A549 (cell line): ENCODE measurements at regions not wholly inside any gene's neighbourhood (a gene's known extent, or its start where the extent isn't known, plus 50 kb on each side); places are given as distances from the start of the nearest gene placed in this dataset.

Experiments used
- ATAC-seq, 2 experiments: fragments of 200-7000 bp in 1 of 2; fragments of >200 bp in 1 of 2; cut with Nextera tagmentation in 1 of 2; cut with Tn5 transposase in 1 of 2; 3 replicates each; pipeline versions ENCODE4 v1.8.0 to v1.9.1; 2018 to 2020; ENCODE audit warnings: mild to moderate bottlenecking in 1 of 2, moderate library complexity in 1 of 2
- CTCF ChIA-PET: fragments of 300-600 bp; sonication (Branson Sonifier 250); formaldehyde crosslinking; extraction: SDS; loops from one replicate; lab custom pipeline; 2021; ENCODE audit warnings: antibody characterized with exemption, inconsistent platforms; lab: Yijun Ruan, JAX
- POLR2A ChIA-PET: fragments of 350-600 bp; formaldehyde crosslinking; extraction: SDS; loops from one replicate; lab custom pipeline; 2021; ENCODE audit warnings: antibody characterized with exemption, inconsistent platforms; lab: Yijun Ruan, JAX
- DNase-seq, 2 experiments: peaks; one replicate each; pipeline versions ENCODE4 v3.0.0 to v3.0.0-alpha.2; 2011 to 2016; ENCODE audit warnings: low read depth in 1 of 2, low spot score in 1 of 2
- FAIRE-seq: peaks from 2 replicates; lab custom pipeline; 2011; peaks lifted over from hg19 to GRCh38; lab: Jason Lieb, UNC
- H3K27ac ChIP-seq, 2 experiments: fragments of >200 bp; sonication (Bioruptor Twin); formaldehyde crosslinking; 3 replicates each; pipeline ENCODE4 v1.5.1; 2016 to 2017
- H3K4me1 ChIP-seq: fragments of >200 bp; sonication (Bioruptor Twin); formaldehyde crosslinking; 3 replicates; pipeline ENCODE4 v1.6.1; 2016
- H3K4me2 ChIP-seq: fragments of >200 bp; sonication (Bioruptor Twin); formaldehyde crosslinking; 3 replicates; pipeline ENCODE4 v1.6.1; 2016
- H3K4me3 ChIP-seq: fragments of >200 bp; sonication (Bioruptor Twin); formaldehyde crosslinking; 3 replicates; pipeline ENCODE4 v1.5.1; 2016
- H3K9me3 ChIP-seq: fragments of >200 bp; sonication (Bioruptor Twin); formaldehyde crosslinking; 3 replicates; pipeline ENCODE4 v1.6.1; 2016
- BHLHE40 ChIP-seq: IDR thresholded peaks from 2 replicates; pipeline ENCODE4 v1.6.1; 2012; ENCODE audit warnings: low read depth, low read length, inconsistent platforms
- CBX2 ChIP-seq: fragments of 200-600 bp; sonication (generic); IDR thresholded peaks from 2 replicates; pipeline ENCODE4 v1.6.1; 2016; ENCODE audit warnings: low read depth, mild to moderate bottlenecking, borderline replicate concordance
- CTCF ChIP-seq: fragments of >200 bp; sonication (Bioruptor Twin); formaldehyde crosslinking; IDR thresholded peaks from 3 replicates; pipeline ENCODE4 v1.5.1; 2016
- EHF ChIP-seq: fragments of 250-450 bp; sonication (Bioruptor Pico); IDR thresholded peaks from 2 replicates; pipeline ENCODE4 v1.5.0; 2020; ENCODE audit warnings: mild to moderate bottlenecking
- EHMT2 ChIP-seq: fragments of 200-600 bp; sonication (generic); IDR thresholded peaks from 2 replicates; pipeline ENCODE4 v1.6.1; 2016; ENCODE audit warnings: antibody characterized with exemption, low read depth, mild to moderate bottlenecking, moderate library complexity
- ELK1 ChIP-seq: fragments of 150-350 bp; IDR thresholded peaks from 2 replicates; pipeline ENCODE4 v1.6.1; 2014; ENCODE audit warnings: low read depth, mild to moderate bottlenecking, low read length
- HDAC2 ChIP-seq: fragments of 200-600 bp; sonication (generic); IDR thresholded peaks from 2 replicates; pipeline ENCODE4 v1.6.1; 2016
- HEYL ChIP-seq: fragments of 250-450 bp; sonication (Bioruptor Pico); IDR thresholded peaks from 2 replicates; pipeline ENCODE4 v1.8.0; 2021; ENCODE audit warnings: mild to moderate bottlenecking, moderate library complexity
- HOXA7 ChIP-seq: fragments of 250-450 bp; sonication (Bioruptor Pico); IDR thresholded peaks from 2 replicates; pipeline ENCODE4 v1.5.0; 2020; ENCODE audit warnings: mild to moderate bottlenecking, moderate library complexity
- HOXB13 ChIP-seq: fragments of 250-450 bp; sonication (Bioruptor Pico); IDR thresholded peaks from 2 replicates; pipeline ENCODE4 v1.5.0; 2020; ENCODE audit warnings: low read depth, mild to moderate bottlenecking, moderate library complexity
- HOXB5 ChIP-seq: fragments of 250-450 bp; sonication (Bioruptor Pico); IDR thresholded peaks from 2 replicates; pipeline ENCODE4 v1.5.0; 2020; ENCODE audit warnings: mild to moderate bottlenecking, moderate library complexity
- JUNB ChIP-seq: fragments of >200 bp; sonication (Bioruptor Twin); formaldehyde crosslinking; IDR thresholded peaks from 2 replicates; pipeline ENCODE4 v1.6.1; 2016
- MAFK ChIP-seq: fragments of 450-650 bp; IDR thresholded peaks from 2 replicates; pipeline ENCODE4 v1.6.1; 2014; ENCODE audit not compliant: partially characterized antibody
- MAZ ChIP-seq: fragments of 150-350 bp; IDR thresholded peaks from 2 replicates; pipeline ENCODE4 v1.6.1; 2014; ENCODE audit warnings: antibody characterized with exemption, low read depth, low read length, borderline replicate concordance
- MYC ChIP-seq: IDR thresholded peaks from 2 replicates; pipeline ENCODE4 v1.6.1; 2012; ENCODE audit warnings: mild to moderate bottlenecking, inconsistent platforms, low read length, improper control_type of control experiment, borderline replicate concordance
- NFE2L2 ChIP-seq: fragments of 150-350 bp; conservative IDR thresholded peaks from 2 replicates; pipeline ENCODE4 v1.6.1; 2014; ENCODE audit warnings: low read length
- POLR2A ChIP-seq: IDR thresholded peaks from 2 replicates; pipeline ENCODE4 v1.6.1; 2012; ENCODE audit warnings: mild to moderate bottlenecking, low read length
- RARB ChIP-seq: fragments of 250-450 bp; sonication (Bioruptor Pico); IDR thresholded peaks from 2 replicates; pipeline ENCODE4 v1.8.0; 2021; ENCODE audit warnings: mild to moderate bottlenecking, moderate library complexity
- REST ChIP-seq: fragments of 200-600 bp; sonication (generic); IDR thresholded peaks from 2 replicates; pipeline ENCODE4 v1.6.1; 2016; ENCODE audit warnings: antibody characterized with exemption, mild to moderate bottlenecking, moderate library complexity
- RFX5 ChIP-seq: fragments of 450-650 bp; IDR thresholded peaks from 2 replicates; pipeline ENCODE4 v1.7.1; 2014; ENCODE audit warnings: antibody characterized with exemption, mild to moderate bottlenecking, moderate library complexity
- SREBF2 ChIP-seq: fragments of 450-650 bp; IDR thresholded peaks from 2 replicates; pipeline ENCODE4 v1.6.1; 2014; ENCODE audit warnings: mild to moderate bottlenecking, moderate library complexity
- TP53 ChIP-seq: fragments of 250-450 bp; sonication (Bioruptor Pico); IDR thresholded peaks from 2 replicates; pipeline ENCODE4 v1.5.0; 2021; ENCODE audit warnings: mild to moderate bottlenecking, moderate library complexity
- ZNF302 ChIP-seq: fragments of 250-450 bp; sonication (Bioruptor Pico); IDR thresholded peaks from 2 replicates; pipeline ENCODE4 v1.9.0; 2021; ENCODE audit warnings: inconsistent platforms, mild to moderate bottlenecking, moderate library complexity
- WGBS: methylation state at CpG from one replicate; pipeline ENCODE4 v1.1.6; 2017; ENCODE audit errors: missing lambda C conversion rate; 5-methylcytosine and 5-hydroxymethylcytosine counted together
- TF ChIP-seq, protein P1 (sequence below): IDR thresholded peaks from 2 replicates; pipeline ENCODE4 v1.6.1; 2012
- TF ChIP-seq, protein P2 (sequence below): fragments of 250-450 bp; sonication (Bioruptor Pico); IDR thresholded peaks from 2 replicates; pipeline ENCODE4 v1.5.0; 2020; ENCODE audit warnings: low read depth, mild to moderate bottlenecking, moderate library complexity

GRCh38 chr2:228669690-228670089, 488.2 kb upstream of the SPHKAP start:
- no peak overlapping the region for H3K4me2 ChIP-seq
- FAIRE-seq: no peak
- no peaks in the 10 kb centered on the region for H3K4me1 ChIP-seq
- no peak overlapping the region for H3K27ac ChIP-seq
- ChIA-PET POLR2A (no interaction called here), CTCF (interaction anchor here (0.5 to 0.7 kb wide), 2 partner anchors 10 to 16 kb away, joined by 3 to 4 read pairs; no protein-coding TSS in a partner anchor)
- WGBS: 7% methylated on average over 3 of the region's 3 CpGs
- ATAC-seq: no peak
- no peak for DNase-seq
- H3K9me3 ChIP-seq: no peaks in the 10 kb centered on the region
- TF ChIP-seq, protein P1, sequence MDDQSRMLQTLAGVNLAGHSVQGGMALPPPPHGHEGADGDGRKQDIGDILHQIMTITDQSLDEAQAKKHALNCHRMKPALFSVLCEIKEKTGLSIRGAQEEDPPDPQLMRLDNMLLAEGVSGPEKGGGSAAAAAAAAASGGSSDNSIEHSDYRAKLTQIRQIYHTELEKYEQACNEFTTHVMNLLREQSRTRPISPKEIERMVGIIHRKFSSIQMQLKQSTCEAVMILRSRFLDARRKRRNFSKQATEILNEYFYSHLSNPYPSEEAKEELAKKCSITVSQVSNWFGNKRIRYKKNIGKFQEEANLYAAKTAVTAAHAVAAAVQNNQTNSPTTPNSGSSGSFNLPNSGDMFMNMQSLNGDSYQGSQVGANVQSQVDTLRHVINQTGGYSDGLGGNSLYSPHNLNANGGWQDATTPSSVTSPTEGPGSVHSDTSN: no peak
- TF ChIP-seq CTCF: no peak
- no peak for TF ChIP-seq RARB (CRISPR knock-in tag)
- TF ChIP-seq HDAC2: no peak
- no peak for TF ChIP-seq SREBF2
- TF ChIP-seq ZNF302: no peak
- TF ChIP-seq MAFK: no peak
- no peak for TF ChIP-seq HOXA7 (CRISPR knock-in tag)
- no peak for TF ChIP-seq MAZ
- no peak for TF ChIP-seq BHLHE40
- TF ChIP-seq EHF (CRISPR knock-in tag): no peak
- TF ChIP-seq ELK1: no peak
- TF ChIP-seq, protein P2, sequence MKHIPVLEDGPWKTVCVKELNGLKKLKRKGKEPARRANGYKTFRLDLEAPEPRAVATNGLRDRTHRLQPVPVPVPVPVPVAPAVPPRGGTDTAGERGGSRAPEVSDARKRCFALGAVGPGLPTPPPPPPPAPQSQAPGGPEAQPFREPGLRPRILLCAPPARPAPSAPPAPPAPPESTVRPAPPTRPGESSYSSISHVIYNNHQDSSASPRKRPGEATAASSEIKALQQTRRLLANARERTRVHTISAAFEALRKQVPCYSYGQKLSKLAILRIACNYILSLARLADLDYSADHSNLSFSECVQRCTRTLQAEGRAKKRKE (CRISPR knock-in tag): no peak
- TF ChIP-seq EHMT2: no peak
- H3K4me3 ChIP-seq: no peak overlapping the region

DNA sequence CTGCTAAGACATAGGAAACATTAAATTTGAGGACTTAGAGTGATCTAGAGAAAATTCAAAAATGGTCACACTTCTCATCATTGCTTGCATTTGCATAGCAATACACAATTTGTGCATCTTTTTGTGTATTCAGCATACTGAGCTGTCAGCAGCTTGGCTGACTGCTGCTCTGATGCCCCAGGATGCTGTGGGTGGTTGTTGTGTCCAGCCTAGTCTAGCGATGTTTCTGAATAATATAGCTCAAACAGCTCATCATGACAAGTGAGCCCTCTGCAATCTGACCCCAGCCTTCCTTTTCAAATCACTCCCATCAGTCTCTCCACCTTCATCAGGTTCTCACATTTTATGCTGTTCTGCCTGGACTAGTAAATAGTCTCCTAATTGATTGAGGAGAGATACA, 483.7 kb upstream of the SPHKAP start:
- ChIA-PET CTCF (interaction anchor here (1.7 kb wide), 1 partner anchor 16 kb away, joined by 5 read pairs; no protein-coding TSS in a partner anchor), POLR2A (no interaction called here)
- H3K4me1 ChIP-seq: no peaks in the 10 kb centered on the region
- DNase-seq: no peak
- no peak for ATAC-seq
- 25% methylated on average over 1 of the region's 1 CpG for WGBS
- FAIRE-seq: no peak
- H3K9me3 ChIP-seq: no peaks in the 10 kb centered on the region
- no peak overlapping the region for H3K27ac ChIP-seq
- TF ChIP-seq RARB (CRISPR knock-in tag) (no peak), MYC (no peak)
- no peak overlapping the region for H3K4me2 ChIP-seq
- H3K4me3 ChIP-seq: no peak overlapping the region

DNA sequence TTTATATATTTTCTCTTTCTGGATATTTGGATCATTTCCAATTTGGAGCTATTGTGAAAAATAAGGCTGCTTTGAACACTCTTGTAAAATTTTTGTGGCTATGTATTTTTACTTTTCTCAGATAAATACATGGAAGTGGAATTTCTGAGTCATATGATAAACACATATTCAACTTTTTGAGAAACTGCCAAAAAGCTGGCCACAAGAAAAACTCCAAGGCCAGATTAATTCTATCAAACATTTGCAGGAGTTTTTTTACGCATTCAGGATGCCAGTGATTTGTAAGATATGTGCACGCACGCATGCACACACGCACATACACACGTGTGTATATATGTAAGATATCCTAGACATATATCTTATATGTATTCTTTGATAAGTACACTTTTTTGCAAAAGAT, 477.5 kb upstream of the SPHKAP start:
- CTCF ChIA-PET: interaction anchor here (0.8 to 3.7 kb wide), 6 partner anchors 16 to 1001 kb away, joined by 3 to 34 read pairs (median 5); no protein-coding TSS in a partner anchor
- Histone ChIP-seq H3K4me3 (no peak overlapping the region), H3K27ac (no peak overlapping the region), H3K4me1 (no peaks in the 10 kb centered on the region), H3K9me3 (no peaks in the 10 kb centered on the region), H3K4me2 (no peak overlapping the region)
- TF ChIP-seq REST (no peak), HOXB13 (CRISPR knock-in tag) (no peak), RFX5 (no peak), JUNB (no peak), POLR2A (no peak), HOXB5 (CRISPR knock-in tag) (no peak), NFE2L2 (no peak), EHF (CRISPR knock-in tag) (no peak), CBX2 (no peak), TP53 (CRISPR knock-in tag) (no peak), HEYL (no peak)
- TF ChIP-seq, protein P2 (CRISPR knock-in tag): no peak
- DNase-seq (no peak), ATAC-seq (no peak), FAIRE-seq (no peak)
- WGBS: 31% methylated on average over 5 of the region's 5 CpGs
- POLR2A ChIA-PET: no interaction called here
